ENCODE measurements at regions not wholly inside any gene's neighbourhood (a gene's known extent, or its start where the extent isn't known, plus 50 kb on each side); places are given as distances from the start of the nearest gene placed in this dataset.

DNA sequence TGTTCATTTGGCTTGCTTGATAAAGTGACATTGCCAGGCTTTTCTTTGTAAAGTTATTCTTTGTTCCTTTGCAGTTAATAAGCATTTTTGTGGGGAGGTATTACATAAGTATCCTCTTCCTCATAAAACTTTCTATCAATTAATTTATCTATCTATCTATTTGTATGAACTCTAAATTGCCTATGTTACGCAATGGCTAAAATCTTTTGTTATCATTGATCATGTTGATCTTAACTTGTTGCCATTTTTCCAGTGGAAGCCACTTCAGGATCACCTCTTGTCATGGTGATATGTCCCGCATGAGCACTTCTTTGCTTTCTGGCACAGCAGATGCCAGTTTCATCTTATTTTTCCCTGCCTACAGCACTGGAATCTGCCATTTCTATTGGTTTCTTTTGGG, 436.7 kb upstream of the KIF2A start:
- no peak for DNase-seq (ENCODE audit: low spot score)
- in situ Hi-C loops (cut with MboI; ENCODE audit: low pct_unique_long_range_greater_than_20kb, low sequenced_read_pairs, unreplicated experiment), result no loop called here

GRCh38 chr5:61878471-61878870, 427.5 kb upstream of the KIF2A start:
- no peak for DNase-seq (ENCODE audit: low spot score)
- no peak for TF ChIP-seq CTCF (IDR thresholded peaks at IDR 0.05; ENCODE audit: extremely low read depth, insufficient read depth, missing control alignments)
- in situ Hi-C loops (cut with MboI; ENCODE audit: low pct_unique_long_range_greater_than_20kb, low sequenced_read_pairs, unreplicated experiment), result no loop called here

More for the DNA sequence above, 436.7 kb upstream of the KIF2A start:
- no peak for TF ChIP-seq CTCF (IDR thresholded peaks at IDR 0.05; ENCODE audit: extremely low read depth, insufficient read depth, missing control alignments)

DNA sequence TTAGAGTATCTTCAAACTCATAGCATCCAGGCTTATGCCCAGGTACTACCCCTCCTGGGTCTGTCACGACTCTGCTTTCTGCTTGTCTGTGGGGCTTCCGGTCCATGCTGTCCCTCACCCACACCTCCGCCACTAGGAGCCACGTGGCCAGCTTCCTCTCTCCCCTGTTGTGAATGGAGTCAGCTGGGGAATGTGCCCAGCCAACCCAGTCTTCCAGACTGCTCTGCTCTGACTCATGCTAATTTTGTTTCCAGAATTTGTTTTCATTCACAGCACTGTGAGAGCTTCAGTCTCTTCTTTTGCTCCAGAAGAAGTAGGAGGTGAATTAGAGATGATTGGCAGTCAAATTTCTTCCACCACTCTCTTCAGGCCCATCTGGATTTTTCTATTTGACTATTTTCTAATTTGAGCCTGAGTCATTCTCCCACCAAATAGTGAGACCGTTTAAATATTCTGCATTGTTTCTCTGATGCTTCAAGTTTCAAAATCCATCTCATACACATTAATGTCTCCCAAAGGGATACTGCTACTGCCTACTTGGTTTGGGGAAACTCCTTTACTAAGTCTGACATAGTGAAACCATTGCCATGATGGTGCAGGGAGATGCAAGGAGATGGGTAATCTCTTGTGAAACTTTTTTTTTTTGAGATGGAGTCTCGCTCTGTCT, 424.1 kb upstream of the KIF2A start:
- no peak for DNase-seq (ENCODE audit: low spot score)
- in situ Hi-C loops (cut with MboI; ENCODE audit: low pct_unique_long_range_greater_than_20kb, low sequenced_read_pairs, unreplicated experiment), result no loop called here

DNA sequence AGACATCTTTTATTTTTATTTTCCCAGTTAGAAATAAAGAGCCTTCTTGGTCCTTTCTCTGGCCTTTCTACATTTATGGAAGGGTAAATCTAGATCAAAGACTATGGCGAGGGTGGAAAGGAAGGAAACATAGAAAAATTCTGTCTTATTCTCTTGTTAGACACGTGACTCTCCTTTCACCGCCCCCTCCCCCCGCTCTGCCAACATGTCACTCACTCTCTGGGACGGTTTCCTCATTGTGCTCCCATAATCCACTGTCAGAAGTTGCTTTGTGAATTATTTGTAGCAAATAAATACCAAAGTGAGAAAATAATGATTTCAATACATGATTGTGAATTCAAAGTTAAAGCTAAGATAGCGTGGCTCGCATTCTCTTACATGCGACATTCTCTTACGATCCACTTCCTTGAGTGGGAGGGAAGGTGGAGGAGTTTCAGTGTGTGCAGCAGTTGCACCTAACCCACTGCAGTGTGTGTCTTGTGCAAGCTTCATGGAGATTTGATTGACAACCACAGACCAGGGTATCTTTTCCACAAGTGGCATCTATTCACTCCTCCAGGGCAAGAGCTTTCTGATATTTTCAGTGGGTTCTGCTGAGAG, 423.0 kb upstream of the KIF2A start:
- TF ChIP-seq CTCF (IDR thresholded peaks at IDR 0.05; ENCODE audit: extremely low read depth, insufficient read depth, missing control alignments), result no peak
- no peak for DNase-seq (ENCODE audit: low spot score)
- in situ Hi-C loops (cut with MboI; ENCODE audit: low pct_unique_long_range_greater_than_20kb, low sequenced_read_pairs, unreplicated experiment), result no loop called here

More for the DNA sequence above, 424.1 kb upstream of the KIF2A start:
- TF ChIP-seq CTCF (IDR thresholded peaks at IDR 0.05; ENCODE audit: extremely low read depth, insufficient read depth, missing control alignments), result no peak

- no peak for TF ChIP-seq CTCF (IDR thresholded peaks at IDR 0.05; ENCODE audit: extremely low read depth, insufficient read depth, missing control alignments)
- in situ Hi-C loops (cut with MboI; ENCODE audit: low pct_unique_long_range_greater_than_20kb, low sequenced_read_pairs, unreplicated experiment), result no loop called here
- DNase-seq (ENCODE audit: low spot score), result no peak
Measured at GRCh38 chr5:61884252-61884855, 421.7 kb upstream of the KIF2A start.

DNA sequence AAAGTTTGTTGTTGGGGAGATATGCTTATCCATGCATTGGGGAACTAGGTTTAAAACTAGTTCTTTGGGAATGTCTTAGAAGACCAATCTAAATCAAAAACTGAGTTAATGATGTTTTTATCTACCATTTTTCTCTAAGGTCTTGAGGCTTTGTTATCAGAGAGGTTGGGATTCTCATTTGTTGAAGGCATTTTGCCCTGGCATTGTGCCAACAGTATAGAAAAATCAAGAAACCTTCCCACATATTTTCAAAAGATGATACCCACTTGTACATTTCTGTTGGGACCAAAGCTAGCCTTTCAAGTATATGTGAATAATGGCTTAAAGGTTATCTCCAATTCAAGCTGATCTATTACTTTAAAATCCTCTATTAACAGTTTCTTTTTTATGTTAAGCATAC, 419.8 kb upstream of the KIF2A start:
- DNase-seq (ENCODE audit: low spot score), result no peak
- in situ Hi-C loops (cut with MboI; ENCODE audit: low pct_unique_long_range_greater_than_20kb, low sequenced_read_pairs, unreplicated experiment), result no loop called here
- TF ChIP-seq CTCF (IDR thresholded peaks at IDR 0.05; ENCODE audit: extremely low read depth, insufficient read depth, missing control alignments), result no peak

Measured in GM13977 (cell line).